ENCODE measurements at regions not wholly inside any gene's neighbourhood (a gene's known extent, or its start where the extent isn't known, plus 50 kb on each side); places are given as distances from the start of the nearest gene placed in this dataset.
"Not testable (repeated sequence)": the region's sequence is repeated elsewhere in the genome, so short reads cannot be mapped to it uniquely, and the experiment has no call there.

DNA sequence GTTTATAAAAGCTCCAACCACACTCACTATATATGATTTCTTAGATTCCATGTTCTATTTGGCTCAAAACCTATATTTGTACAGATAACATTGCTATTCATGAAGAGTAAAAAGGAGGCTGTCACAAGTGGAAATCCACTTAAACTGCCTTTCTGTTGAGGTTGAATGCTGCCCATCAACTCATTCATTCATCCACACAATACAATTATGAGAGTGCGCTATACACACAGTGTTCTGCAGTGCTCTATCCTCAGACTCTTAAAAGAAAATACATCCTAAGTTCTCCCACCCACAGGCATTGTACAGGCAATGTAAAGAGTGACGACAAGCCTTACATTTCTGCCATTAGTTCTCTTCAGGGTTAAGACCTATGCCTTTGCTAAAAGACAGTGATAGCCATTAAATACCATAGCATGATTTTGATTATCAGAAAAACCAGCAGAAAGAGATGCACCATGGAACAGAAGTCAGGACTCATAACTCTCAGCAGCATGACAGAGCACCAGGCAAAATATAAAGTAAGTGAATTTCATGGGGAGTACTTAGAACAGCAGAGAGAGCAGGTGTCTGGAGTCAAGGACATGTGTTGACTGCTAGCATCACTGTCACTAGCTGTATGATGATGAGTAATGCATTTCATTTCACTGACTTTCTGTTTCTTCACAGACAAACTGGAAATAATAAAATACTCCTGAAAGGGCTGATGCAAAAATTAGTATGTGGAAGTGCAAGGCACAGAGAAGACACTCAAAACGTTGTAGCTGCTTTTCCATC lies 218.0 kb downstream of the RBM26 start:
- DNase-seq: no peak

DNA sequence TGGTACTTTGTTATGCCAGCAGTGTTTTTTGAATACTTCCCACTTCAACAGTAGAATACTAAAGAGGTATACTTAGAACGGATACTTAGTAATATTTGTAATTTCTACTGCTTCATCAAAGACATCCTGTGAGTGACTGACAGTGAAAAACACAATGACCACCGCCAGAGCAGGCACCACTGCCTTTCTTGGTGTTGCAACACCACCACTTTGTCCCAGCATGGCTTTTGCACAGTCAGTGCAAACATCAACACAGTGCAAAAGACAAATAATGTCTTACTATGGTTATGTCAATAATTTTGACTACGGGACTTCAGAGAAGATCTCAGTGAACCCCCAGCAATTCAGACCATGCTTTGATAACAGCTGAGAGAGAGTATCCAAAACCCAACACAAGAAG lies 220.5 kb downstream of the RBM26 start:
- no peak for DNase-seq

DNA sequence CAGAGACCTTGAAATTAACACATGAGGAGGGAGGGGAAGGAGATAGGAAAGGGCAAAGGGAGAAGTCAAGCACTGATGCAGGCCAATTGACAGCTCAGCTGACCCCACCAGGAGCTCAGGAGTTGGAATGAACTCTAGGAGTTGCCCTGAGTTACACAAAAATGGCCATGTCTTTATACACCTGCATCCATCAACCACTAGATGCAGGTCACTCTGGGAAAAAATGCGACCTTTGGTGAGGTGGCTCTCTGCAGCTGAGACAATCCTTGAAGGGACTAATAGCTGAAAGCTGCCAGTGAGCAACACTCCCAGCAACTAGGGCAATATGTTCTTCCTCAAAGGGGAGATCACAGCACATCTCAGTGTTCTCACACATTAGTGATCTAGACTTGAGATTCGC lies 222.8 kb downstream of the RBM26 start:
- DNase-seq: no peak

DNA sequence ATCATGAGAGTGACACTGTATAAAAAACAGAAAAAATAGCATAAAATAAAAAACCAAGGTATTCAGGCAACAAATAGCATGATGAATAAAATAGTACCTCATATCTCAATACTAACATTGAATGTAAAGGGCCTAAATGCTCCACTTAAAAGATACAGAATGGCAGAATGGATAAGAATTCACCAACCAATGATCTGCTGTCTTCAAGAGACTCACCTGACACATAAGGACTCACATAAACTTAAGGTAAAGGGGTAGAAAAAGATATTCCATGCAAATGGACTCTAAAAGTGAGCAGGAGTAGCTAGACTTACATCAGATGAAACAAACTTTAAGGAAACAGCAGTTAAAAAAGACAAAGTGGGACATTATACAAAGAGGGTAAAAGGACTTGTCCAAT lies 232.4 kb downstream of the RBM26 start:
- DNase-seq: not testable (repeated sequence)

- not testable (repeated sequence) for DNase-seq
Observed at GRCh38 chr13:79172924-79173323, 233.1 kb downstream of the RBM26 start.

DNA sequence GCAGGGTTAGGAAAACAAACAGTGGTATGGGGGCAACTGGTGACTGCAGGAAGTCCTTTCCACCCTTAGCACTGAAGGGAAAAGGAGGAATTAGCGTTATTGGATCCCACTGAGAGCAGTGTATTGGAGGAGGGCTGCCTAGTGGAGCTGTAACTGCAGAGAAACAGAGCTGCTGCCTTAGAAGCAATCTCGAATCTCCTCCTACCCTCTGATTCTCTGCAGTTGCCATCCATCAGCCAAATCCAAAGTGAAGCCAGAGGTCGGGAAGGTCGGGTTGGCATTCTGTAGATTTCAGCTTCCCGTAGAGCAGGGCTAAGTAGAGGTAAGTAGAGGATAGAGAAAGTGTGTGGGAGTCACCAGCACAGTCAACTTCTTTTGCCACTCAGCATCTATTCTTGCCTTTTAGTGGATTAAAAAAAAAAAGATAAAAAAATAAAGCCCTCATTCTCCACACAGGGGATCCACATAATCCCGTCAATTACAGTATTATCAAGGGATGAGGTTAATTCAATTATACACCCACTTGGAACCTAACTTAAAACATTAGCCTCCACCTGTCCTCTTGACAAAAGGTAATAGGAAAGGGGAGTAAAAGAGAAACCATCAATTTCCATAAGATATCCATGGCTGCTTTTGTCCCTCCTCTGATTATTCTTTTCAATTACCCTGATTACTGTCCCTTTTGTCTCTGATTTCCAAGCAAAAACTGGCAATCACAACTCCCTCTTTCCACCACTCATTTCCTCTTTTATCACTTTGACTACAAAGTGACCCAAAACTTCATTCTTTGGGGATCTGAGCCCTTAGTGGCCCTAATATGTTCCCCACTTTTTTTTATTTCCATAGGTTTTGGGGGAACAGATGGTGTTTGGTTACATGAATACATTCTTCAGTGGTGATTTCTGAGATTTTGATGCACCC lies 234.7 kb downstream of the RBM26 start:
- no peak for DNase-seq

DNA sequence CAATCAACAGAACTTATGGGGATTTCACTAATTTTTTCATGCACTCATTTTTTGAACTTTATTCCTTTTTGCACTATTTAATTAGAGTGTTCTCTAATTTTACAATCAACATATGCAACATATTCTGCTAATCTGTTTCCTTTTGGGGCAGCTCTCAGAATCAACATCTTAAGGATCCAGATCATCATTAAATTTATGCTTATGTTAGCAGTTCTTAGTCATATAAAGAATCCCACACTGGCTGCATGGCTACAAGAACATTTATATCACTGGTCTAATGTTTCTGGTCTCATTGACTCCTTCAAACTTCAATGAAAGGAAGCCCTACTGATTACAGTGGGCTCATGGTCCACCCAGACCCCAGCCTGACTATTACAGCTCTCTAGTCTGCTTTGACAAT lies 245.2 kb downstream of the RBM26 start:
- no peak for DNase-seq

DNA sequence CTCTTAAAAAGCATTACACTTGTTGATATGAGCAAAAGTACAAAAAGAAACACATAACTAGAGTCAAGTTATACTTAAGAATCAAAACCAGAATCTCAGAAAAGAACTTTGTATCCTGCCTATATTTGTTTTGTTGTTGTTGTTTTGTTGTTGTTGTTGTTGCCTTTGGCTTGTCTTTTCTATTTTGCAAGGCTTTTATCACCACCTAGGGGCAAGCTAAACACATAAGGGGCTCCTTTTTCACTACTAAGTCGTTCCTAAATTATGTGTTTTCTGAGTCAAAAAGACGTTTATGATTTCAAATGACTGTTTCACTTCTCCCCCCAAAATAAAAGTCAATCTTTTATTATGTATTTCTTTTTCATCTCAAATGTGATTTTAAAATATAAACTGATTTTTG lies 250.2 kb downstream of the RBM26 start:
- no peak for DNase-seq

DNA sequence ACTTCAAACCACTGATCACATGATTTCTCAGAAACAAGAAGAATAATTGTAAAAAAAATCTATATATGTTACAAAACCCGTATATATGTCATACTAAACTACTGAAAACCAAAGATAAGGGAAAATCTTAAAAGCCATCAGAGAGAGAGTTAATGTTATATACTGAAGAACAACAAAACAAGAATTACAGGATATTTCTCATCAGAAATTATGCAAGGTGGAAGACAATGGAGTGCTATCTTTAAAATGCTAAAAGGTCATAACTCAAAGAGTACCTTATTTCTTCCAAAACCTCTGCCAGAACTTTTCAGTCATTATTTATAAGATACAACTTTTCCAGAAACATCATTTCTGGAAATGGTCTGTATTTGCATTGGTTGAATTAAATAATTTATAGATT lies 256.8 kb downstream of the RBM26 start:
- DNase-seq: no peak

DNA sequence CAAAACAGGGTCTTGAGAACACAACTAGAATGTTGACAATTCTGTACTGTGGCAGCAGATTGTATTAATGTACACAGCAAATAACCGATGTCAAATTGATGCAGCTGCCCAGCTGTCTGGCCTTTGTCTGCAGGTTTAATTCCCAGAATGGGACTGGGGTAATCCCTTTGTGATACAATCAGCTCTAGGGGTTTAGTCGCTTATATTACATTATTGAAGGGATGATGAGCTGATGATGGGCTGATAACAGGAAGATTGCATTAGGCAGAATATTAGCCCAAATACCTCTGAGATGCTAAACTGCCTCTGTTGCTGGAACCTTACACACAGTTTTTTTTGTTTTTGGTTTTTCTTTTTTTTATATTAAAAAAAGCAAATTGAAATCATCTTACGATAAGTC lies 265.0 kb downstream of the RBM26 start:
- DNase-seq: peak; percentile 32

- no peak for DNase-seq
Observed at GRCh38 chr13:79128158-79128557, 277.9 kb downstream of the RBM26 start.

- DNase-seq: no peak
Observed at GRCh38 chr13:79126706-79127105, 279.3 kb downstream of the RBM26 start.

GRCh38 chr13:79124183-79124582 lies 281.9 kb downstream of the RBM26 start:
- DNase-seq: no peak

- peak; percentile 41 for DNase-seq
Observed at GRCh38 chr13:79121286-79121685, 284.8 kb downstream of the RBM26 start.

DNA sequence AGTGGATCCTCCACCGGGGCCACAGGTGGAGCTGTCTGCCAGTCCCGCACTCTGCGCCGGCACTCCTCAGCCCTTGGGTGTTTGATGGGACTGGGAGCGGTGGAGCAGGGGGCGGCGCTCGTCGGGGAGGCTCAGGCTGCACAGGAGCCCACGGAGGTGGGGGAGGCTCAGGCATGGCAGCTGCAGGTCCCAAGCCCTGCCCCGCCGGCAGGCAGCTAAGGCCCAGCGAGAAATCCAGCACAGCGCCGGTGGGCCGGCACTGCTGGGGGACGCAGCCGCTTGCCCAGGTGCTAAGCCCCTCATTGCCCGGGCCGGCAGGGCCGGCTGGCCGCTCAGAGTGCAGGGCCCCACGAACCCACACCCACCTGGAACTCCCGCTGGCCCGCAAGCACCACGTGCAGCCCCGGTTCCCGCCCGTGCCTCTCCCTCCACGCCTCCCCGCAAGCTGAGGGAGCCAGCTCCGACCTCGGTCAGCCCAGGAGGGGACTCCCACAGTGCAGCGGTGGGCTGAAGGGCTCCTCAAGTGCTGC lies 286.4 kb downstream of the RBM26 start:
- no peak for DNase-seq

GRCh38 chr13:79112016-79112415 lies 294.0 kb downstream of the RBM26 start:
- peak; percentile 67 for DNase-seq

DNA sequence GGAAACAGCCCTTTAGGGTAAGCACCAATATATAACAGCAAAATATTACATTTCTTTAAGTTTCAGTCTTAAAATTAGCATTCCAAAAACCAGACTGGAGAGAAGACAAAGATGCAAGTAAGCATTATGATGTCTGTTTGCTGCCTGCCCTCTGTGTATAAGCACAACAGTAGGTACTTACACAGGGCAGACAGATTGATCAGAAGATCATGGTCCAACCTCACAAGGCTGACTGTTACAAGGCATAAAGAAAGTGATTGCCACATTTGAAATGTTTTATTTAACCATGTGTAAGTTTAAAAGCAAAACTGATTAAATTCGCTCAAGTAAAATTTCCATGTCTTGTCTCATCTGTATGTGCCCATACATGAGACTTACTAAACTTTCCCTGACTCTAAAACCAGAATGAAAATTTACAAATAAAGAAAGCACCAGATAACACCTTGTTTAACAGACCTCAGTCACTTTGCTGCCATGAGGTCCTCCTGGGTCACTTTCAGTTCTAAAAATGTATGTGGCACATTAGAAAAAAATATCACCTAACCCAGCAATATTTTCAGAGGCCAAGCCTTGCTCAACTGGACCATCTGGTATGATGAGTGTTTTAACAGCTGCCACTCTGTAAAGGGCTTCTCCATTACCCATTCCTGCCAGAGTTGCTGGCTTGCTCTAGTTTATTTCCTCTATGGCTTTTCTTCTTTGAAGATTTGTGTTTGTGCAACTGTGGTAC lies 297.0 kb downstream of the RBM26 start:
- DNase-seq: peak; percentile 99

- no peak for DNase-seq
Observed at GRCh38 chr13:79098596-79098995, 307.5 kb downstream of the RBM26 start.

GRCh38 chr13:79097201-79097600 lies 308.9 kb downstream of the RBM26 start:
- no peak for DNase-seq

DNA sequence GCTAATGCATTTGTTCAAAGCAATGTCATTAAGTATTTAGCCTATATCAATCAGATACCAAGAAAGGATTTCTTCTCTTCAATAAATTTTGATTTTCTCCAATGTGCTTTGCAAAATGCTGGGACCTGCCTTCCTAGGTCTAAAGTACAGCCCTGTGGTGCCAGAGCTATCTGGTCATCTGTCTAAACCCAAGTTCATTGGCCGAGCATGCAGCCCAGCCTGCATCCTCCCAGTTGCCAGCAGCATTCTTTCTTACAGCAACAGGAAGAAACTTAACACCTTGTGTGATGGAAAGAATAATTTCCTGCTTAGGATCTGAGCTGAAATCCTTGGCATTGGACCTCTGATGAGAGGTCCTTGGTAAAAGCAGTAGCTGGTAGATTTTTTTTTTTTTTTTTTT lies 310.0 kb downstream of the RBM26 start:
- no peak for DNase-seq

DNA sequence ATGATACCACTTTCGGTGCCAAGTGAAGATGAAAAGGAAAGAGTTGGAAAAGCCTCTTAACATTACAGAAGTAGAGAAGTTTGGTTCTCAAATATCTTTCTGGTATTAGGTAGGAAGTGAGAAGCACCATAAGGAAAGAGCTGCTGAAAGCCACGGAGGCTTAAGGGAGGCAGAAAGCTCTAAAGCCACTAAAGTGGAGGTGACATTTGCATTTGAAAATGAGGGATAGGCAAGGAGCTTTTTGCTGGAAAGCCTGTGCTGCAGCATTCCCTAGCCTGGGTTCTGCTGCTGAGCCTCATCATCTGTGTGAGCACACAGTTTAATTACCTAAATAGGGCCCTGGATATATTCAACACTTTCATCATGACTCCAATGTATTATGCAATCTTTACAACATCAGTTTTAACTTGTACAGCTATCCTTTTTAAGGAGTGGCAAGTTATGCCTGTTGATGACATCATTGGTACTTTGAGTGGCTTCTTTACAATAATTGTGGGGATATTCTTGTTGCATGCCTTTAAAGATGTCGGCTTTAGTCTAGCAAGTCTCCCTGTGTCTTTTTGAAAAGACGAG lies 315.4 kb downstream of the RBM26 start:
- DNase-seq: no peak

DNA sequence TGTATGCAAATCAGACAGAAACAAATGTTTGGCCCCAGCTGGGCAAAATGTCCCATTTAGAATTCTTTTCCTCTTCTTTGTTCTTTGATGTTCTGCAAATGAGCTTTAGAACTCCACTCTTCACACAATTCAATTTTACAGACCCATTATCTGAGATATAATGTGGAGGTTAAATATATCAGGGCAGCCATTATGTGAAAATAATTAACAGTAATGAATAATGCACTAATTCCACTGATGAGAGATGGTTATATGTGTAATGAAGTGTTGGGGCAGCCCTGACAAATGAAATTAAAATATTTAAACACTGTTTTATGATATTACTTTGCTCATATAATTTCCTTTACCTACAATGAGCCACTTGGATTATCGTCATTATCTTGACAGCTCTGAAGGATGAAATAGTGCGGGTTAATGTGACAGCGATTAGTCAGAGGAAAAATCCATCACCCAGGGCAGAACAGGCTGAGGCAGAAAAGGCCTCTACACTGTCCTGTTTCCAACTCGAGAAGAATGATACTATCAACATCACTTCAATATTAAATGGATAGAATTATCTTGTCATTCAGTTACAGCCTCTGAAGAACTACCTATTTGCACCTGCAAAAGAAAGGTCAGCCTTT lies 321.1 kb downstream of the RBM26 start:
- DNase-seq: no peak
